HCT116 (cell line): ENCODE measurements at regions not wholly inside any gene's neighbourhood (a gene's known extent, or its start where the extent isn't known, plus 50 kb on each side); places are given as distances from the start of the nearest gene placed in this dataset.

ENCODE experiments used
- ATAC-seq: fragments of 200-7000 bp; cut with Tn5 transposase; 2 replicates; pipeline ENCODE4 v1.9.1; 2020; ENCODE audit warnings: mild to moderate bottlenecking, moderate library complexity
- BruUV-seq: library from RNA; stranded (reverse); fragments of 400-500 nt; replicated peaks from 2 replicates; lab custom pipeline; 2021; lab: Mats Ljungman, UMichigan
- CTCF ChIA-PET: fragments of 300-600 bp; sonication (Branson Sonifier 250); formaldehyde crosslinking; loops from one replicate; lab custom pipeline; 2021; ENCODE audit warnings: antibody characterized with exemption; lab: Charles Lee
- POLR2A ChIA-PET: fragments of 300-600, 350-600 bp; sonication (Branson Sonifier 250); formaldehyde crosslinking; loops from one replicate; lab custom pipeline; 2021; ENCODE audit warnings: antibody characterized with exemption; lab: Charles Lee
- RAD21 ChIA-PET, 2 experiments: fragments of 300-600 bp; sonication (Branson Sonifier 250); formaldehyde crosslinking; loops; one replicate each; lab custom pipeline; 2023; ENCODE audit warnings: low total read pairs in 2 of 2; ENCODE audit not compliant: uncharacterized antibody in 2 of 2, unreplicated experiment in 2 of 2, low non-redundant PET in 1 of 2; lab: Charles Lee
- DNase-seq: peaks from one replicate; pipeline ENCODE4 v3.0.0-alpha.2; 2010; ENCODE audit warnings: low read depth, low spot score
- H2AFZ ChIP-seq: fragments of 200-600 bp; shearing (Covaris generic), sonication (generic); 2 replicates; pipeline ENCODE4 v1.6.1; 2017; ENCODE audit warnings: low read depth, mixed run types, mixed read lengths, antibody characterized with exemption, low read length; ENCODE audit not compliant: poor library complexity, severe bottlenecking
- H3K27ac ChIP-seq: 2 replicates; pipeline ENCODE4 v1.5.1; 2012; ENCODE audit warnings: low read depth, low read length
- H3K27me3 ChIP-seq: fragments of 200-600 bp; sonication (generic); 2 replicates; pipeline ENCODE4 v1.6.1; 2016; ENCODE audit warnings: mixed run types, low read length, mixed read lengths; ENCODE audit not compliant: insufficient read depth
- H3K36me3 ChIP-seq, 2 experiments: fragments of 200-500 bp in 1 of 2; fragments of 200-600 bp in 1 of 2; sonication (Bioruptor generic) in 1 of 2; sonication (generic) in 1 of 2; 2 replicates each; pipeline versions ENCODE4 v1.5.1 to v1.6.1; 2014 to 2016; ENCODE audit warnings: low read length in 2 of 2, inconsistent platforms in 1 of 2, mixed read lengths in 1 of 2, mixed run types in 1 of 2; ENCODE audit not compliant: insufficient read depth in 2 of 2, control insufficient read depth in 1 of 2
- H3K4me1 ChIP-seq, 2 experiments: fragments of 200-600 bp in 1 of 2; sonication (generic) in 1 of 2; 2 replicates each; pipeline versions ENCODE4 v1.5.1 to v1.6.1; 2012 to 2017; ENCODE audit warnings: low read length in 2 of 2, inconsistent platforms in 1 of 2, mild to moderate bottlenecking in 1 of 2, mixed read lengths in 1 of 2, mixed run types in 1 of 2, moderate library complexity in 1 of 2; ENCODE audit not compliant: insufficient read depth in 2 of 2, control insufficient read depth in 1 of 2
- H3K4me2 ChIP-seq: fragments of 200-600 bp; sonication (generic); 2 replicates; pipeline ENCODE4 v1.6.1; 2017; ENCODE audit warnings: mixed run types, low read length, mixed read lengths
- H3K4me3 ChIP-seq, 2 experiments: fragments of 200-600 bp in 1 of 2; sonication (generic) in 1 of 2; replicated peaks in 1 of 2; 2 replicates each; pipeline ENCODE4 v1.5.1; 2011 to 2016; ENCODE audit warnings: low read length in 2 of 2, control low read depth in 1 of 2, low read depth in 1 of 2, mild to moderate bottlenecking in 1 of 2, mixed read lengths in 1 of 2, mixed run types in 1 of 2
- H3K79me2 ChIP-seq: fragments of 200-600 bp; sonication (generic); 2 replicates; pipeline ENCODE4 v1.6.1; 2017; ENCODE audit warnings: mild to moderate bottlenecking, mixed run types, low read length, moderate library complexity, mixed read lengths; ENCODE audit not compliant: insufficient read depth
- H3K9ac ChIP-seq: fragments of 200-600 bp; sonication (generic); 2 replicates; pipeline ENCODE4 v1.6.1; 2016; ENCODE audit warnings: low read length, mixed read lengths
- H3K9me2 ChIP-seq: fragments of 200-600 bp; sonication (generic), shearing (Covaris generic); 2 replicates; pipeline ENCODE4 v1.6.1; 2017; ENCODE audit warnings: mixed run types, mild to moderate bottlenecking, moderate library complexity; ENCODE audit not compliant: insufficient read depth
- H3K9me3 ChIP-seq, 2 experiments: fragments of 200-500 bp in 1 of 2; fragments of 200-600 bp in 1 of 2; sonication (Bioruptor generic) in 1 of 2; sonication (generic) in 1 of 2; 2 replicates each; pipeline ENCODE4 v1.6.1; 2014 to 2017; ENCODE audit warnings: low read length in 2 of 2, mixed read lengths in 2 of 2, inconsistent platforms in 1 of 2, low read depth in 1 of 2, mild to moderate bottlenecking in 1 of 2, mixed run types in 1 of 2, moderate library complexity in 1 of 2; ENCODE audit not compliant: control insufficient read depth in 1 of 2, insufficient read depth in 1 of 2
- H4K20me1 ChIP-seq: fragments of 200-600 bp; sonication (generic), shearing (Covaris generic); 2 replicates; pipeline ENCODE4 v1.6.1; 2017; ENCODE audit warnings: mixed run types, mild to moderate bottlenecking, moderate library complexity; ENCODE audit not compliant: insufficient read depth
- CEBPB ChIP-seq: IDR thresholded peaks from 2 replicates; pipeline ENCODE4 v1.6.1; 2012; ENCODE audit warnings: low read depth
- EGR1 ChIP-seq: IDR thresholded peaks from 2 replicates; pipeline ENCODE4 v1.6.1; 2012; ENCODE audit warnings: low read depth
- ELF1 ChIP-seq: IDR thresholded peaks from 2 replicates; pipeline ENCODE4 v1.6.1; 2012; ENCODE audit warnings: low read depth, borderline replicate concordance
- FOSL1 ChIP-seq: IDR thresholded peaks from 2 replicates; pipeline ENCODE4 v1.6.1; 2012; ENCODE audit warnings: low read depth
- RAD21 ChIP-seq: IDR thresholded peaks from 2 replicates; pipeline ENCODE4 v1.6.1; 2012; ENCODE audit warnings: low read depth, mild to moderate bottlenecking
- SP1 ChIP-seq: IDR thresholded peaks from 2 replicates; pipeline ENCODE4 v1.6.1; 2012; ENCODE audit warnings: low read depth
- SRF ChIP-seq: IDR thresholded peaks from 2 replicates; pipeline ENCODE4 v1.6.1; 2012; ENCODE audit warnings: low read depth
- YY1 ChIP-seq: IDR thresholded peaks from 2 replicates; pipeline ENCODE4 v1.6.1; 2011; ENCODE audit warnings: low read length, low read depth, moderate library complexity, mild to moderate bottlenecking; ENCODE audit not compliant: insufficient replicate concordance; ENCODE audit errors: extremely low read depth
- ZFX ChIP-seq: fragments of 450-650 bp; IDR thresholded peaks from 2 replicates; pipeline ENCODE4 v1.6.1; 2017
- intact Hi-C: fragments of 100-400 bp; cut with micrococcal nuclease; formaldehyde crosslinking; loops from 2 replicates; pipeline ENCODE4 v1.10.0; 2022
- TF ChIP-seq, protein P1 (sequence below): IDR thresholded peaks from 2 replicates; pipeline ENCODE4 v1.6.1; 2012
- TF ChIP-seq, protein P2 (sequence below), 3 experiments: fragments of 200-600 bp in 1 of 3; sonication (generic) in 1 of 3; IDR thresholded peaks in 2 of 3; conservative IDR thresholded peaks in 1 of 3; 2 replicates each; pipeline ENCODE4 v1.5.1; 2012 to 2017; ENCODE audit warnings: low read depth in 2 of 3, low read length in 2 of 3, antibody characterized with exemption in 1 of 3, borderline replicate concordance in 1 of 3, control low read depth in 1 of 3, mild to moderate bottlenecking in 1 of 3, mixed read lengths in 1 of 3, mixed run types in 1 of 3, moderate library complexity in 1 of 3; ENCODE audit not compliant: insufficient read depth in 1 of 3
- TF ChIP-seq, protein P3 (sequence below): IDR thresholded peaks from 2 replicates; pipeline ENCODE4 v1.6.1; 2012; ENCODE audit warnings: low read depth
- TF ChIP-seq, protein P4 (sequence below): IDR thresholded peaks from 2 replicates; pipeline ENCODE4 v1.6.1; 2011; ENCODE audit warnings: mild to moderate bottlenecking, low read length, moderate library complexity; ENCODE audit not compliant: insufficient replicate concordance; ENCODE audit errors: extremely low read depth
- TF ChIP-seq, protein P5 (sequence below): IDR thresholded peaks from 2 replicates; pipeline ENCODE4 v1.6.1; 2012

DNA sequence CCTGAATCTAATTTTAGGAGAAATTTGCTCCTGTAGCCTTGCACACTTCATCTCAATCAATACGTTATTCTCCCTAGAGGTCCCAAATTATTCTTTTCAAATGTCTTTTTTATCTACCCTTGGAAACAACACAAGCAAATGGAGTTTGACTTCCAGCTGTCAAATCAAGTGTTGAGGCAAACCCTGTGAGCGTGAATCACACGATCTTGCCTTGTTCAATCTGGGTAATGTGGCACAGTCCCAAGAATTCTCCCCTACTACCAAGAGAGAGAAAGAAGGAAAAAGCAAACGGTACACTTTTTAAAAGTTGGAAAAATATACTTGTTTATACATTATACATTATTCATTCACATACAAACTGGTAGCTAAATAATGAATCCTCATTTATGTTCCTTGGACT lies 2035.3 kb upstream of the CELF4 start:
- no peaks in the 10 kb centered on the region for H4K20me1 ChIP-seq
- ATAC-seq (no peak), DNase-seq (no peak)
- H3K27me3 ChIP-seq = no peaks in the 10 kb centered on the region
- no TSS peak for BruUV-seq
- H3K27ac ChIP-seq = no peak overlapping the region
- no peak overlapping the region for H3K4me2 ChIP-seq
- H3K4me1 ChIP-seq = no peaks in the 10 kb centered on the region
- H3K79me2 ChIP-seq = no peaks in the 10 kb centered on the region
- no peaks in the 10 kb centered on the region for H3K9me2 ChIP-seq
- no peaks in the 10 kb centered on the region for H3K36me3 ChIP-seq
- H2AFZ ChIP-seq = no peak overlapping the region
- no peaks in the 10 kb centered on the region for H3K9me3 ChIP-seq
- POLR2A ChIA-PET = no interaction called here
- no peak overlapping the region for H3K4me3 ChIP-seq
- CTCF ChIA-PET = no interaction called here
- RAD21 ChIA-PET = no interaction called here
- H3K9ac ChIP-seq = no peak overlapping the region
- intact Hi-C loops = no loop called here
- TF ChIP-seq EGR1 = no peak
- TF ChIP-seq, protein P1, sequence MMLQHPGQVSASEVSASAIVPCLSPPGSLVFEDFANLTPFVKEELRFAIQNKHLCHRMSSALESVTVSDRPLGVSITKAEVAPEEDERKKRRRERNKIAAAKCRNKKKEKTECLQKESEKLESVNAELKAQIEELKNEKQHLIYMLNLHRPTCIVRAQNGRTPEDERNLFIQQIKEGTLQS = no peak
- no peak for TF ChIP-seq RAD21
- no peak for TF ChIP-seq ELF1
- TF ChIP-seq SP1 = no peak
- no peak for TF ChIP-seq ZFX
- TF ChIP-seq YY1 = no peak
- TF ChIP-seq CEBPB = no peak
- TF ChIP-seq, protein P2, sequence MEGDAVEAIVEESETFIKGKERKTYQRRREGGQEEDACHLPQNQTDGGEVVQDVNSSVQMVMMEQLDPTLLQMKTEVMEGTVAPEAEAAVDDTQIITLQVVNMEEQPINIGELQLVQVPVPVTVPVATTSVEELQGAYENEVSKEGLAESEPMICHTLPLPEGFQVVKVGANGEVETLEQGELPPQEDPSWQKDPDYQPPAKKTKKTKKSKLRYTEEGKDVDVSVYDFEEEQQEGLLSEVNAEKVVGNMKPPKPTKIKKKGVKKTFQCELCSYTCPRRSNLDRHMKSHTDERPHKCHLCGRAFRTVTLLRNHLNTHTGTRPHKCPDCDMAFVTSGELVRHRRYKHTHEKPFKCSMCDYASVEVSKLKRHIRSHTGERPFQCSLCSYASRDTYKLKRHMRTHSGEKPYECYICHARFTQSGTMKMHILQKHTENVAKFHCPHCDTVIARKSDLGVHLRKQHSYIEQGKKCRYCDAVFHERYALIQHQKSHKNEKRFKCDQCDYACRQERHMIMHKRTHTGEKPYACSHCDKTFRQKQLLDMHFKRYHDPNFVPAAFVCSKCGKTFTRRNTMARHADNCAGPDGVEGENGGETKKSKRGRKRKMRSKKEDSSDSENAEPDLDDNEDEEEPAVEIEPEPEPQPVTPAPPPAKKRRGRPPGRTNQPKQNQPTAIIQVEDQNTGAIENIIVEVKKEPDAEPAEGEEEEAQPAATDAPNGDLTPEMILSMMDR (IDR thresholded peaks at IDR 0.05 in 2 of 3, conservative IDR thresholded peaks at IDR 0.05 in 1 of 3; ENCODE audit: borderline replicate concordance in 1 of 3, insufficient read depth in 1 of 3, low read depth in 2 of 3, low read length in 2 of 3) = no peak
- TF ChIP-seq FOSL1 = no peak
- TF ChIP-seq, protein P3, sequence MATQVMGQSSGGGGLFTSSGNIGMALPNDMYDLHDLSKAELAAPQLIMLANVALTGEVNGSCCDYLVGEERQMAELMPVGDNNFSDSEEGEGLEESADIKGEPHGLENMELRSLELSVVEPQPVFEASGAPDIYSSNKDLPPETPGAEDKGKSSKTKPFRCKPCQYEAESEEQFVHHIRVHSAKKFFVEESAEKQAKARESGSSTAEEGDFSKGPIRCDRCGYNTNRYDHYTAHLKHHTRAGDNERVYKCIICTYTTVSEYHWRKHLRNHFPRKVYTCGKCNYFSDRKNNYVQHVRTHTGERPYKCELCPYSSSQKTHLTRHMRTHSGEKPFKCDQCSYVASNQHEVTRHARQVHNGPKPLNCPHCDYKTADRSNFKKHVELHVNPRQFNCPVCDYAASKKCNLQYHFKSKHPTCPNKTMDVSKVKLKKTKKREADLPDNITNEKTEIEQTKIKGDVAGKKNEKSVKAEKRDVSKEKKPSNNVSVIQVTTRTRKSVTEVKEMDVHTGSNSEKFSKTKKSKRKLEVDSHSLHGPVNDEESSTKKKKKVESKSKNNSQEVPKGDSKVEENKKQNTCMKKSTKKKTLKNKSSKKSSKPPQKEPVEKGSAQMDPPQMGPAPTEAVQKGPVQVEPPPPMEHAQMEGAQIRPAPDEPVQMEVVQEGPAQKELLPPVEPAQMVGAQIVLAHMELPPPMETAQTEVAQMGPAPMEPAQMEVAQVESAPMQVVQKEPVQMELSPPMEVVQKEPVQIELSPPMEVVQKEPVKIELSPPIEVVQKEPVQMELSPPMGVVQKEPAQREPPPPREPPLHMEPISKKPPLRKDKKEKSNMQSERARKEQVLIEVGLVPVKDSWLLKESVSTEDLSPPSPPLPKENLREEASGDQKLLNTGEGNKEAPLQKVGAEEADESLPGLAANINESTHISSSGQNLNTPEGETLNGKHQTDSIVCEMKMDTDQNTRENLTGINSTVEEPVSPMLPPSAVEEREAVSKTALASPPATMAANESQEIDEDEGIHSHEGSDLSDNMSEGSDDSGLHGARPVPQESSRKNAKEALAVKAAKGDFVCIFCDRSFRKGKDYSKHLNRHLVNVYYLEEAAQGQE = no peak
- TF ChIP-seq SRF = no peak
- TF ChIP-seq, protein P4, sequence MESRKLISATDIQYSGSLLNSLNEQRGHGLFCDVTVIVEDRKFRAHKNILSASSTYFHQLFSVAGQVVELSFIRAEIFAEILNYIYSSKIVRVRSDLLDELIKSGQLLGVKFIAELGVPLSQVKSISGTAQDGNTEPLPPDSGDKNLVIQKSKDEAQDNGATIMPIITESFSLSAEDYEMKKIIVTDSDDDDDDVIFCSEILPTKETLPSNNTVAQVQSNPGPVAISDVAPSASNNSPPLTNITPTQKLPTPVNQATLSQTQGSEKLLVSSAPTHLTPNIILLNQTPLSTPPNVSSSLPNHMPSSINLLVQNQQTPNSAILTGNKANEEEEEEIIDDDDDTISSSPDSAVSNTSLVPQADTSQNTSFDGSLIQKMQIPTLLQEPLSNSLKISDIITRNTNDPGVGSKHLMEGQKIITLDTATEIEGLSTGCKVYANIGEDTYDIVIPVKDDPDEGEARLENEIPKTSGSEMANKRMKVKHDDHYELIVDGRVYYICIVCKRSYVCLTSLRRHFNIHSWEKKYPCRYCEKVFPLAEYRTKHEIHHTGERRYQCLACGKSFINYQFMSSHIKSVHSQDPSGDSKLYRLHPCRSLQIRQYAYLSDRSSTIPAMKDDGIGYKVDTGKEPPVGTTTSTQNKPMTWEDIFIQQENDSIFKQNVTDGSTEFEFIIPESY = no peak
- TF ChIP-seq, protein P5, sequence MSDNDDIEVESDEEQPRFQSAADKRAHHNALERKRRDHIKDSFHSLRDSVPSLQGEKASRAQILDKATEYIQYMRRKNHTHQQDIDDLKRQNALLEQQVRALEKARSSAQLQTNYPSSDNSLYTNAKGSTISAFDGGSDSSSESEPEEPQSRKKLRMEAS = no peak
